HG03378 (cell line): ENCODE measurements at regions not wholly inside any gene's neighbourhood (a gene's known extent, or its start where the extent isn't known, plus 50 kb on each side); places are given as distances from the start of the nearest gene placed in this dataset.
A peak's percentile ranks its signal among the peaks of the same experiment; 100 is the strongest.

Experiments used
- ATAC-seq: cut with Tn5 transposase; IDR thresholded peaks from one replicate; pipeline ENCODE4 v1.9.1; 2021; ENCODE audit warnings: mild to moderate bottlenecking, moderate library complexity; ENCODE audit not compliant: unreplicated experiment

DNA sequence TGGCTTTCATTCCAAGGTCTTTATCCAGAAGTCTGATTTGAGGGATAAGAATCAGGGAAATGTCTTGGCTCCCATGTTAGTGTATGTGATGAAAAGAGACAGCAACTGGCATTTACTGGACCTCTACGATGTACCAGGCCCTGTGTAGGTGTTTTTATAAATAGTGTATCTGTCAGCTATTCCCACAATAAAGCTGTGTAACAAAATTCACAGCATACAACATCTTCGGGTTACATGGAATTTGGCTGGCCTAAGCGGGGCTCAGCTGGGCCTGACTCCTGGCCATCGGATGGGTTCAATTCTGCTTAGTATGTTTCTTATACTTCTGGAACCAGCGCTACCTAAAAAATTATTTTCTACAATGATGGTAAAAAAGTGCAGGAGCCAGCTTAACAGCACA is 128.2 kb downstream of the SNX5 start:
- ATAC-seq, result no peak

DNA sequence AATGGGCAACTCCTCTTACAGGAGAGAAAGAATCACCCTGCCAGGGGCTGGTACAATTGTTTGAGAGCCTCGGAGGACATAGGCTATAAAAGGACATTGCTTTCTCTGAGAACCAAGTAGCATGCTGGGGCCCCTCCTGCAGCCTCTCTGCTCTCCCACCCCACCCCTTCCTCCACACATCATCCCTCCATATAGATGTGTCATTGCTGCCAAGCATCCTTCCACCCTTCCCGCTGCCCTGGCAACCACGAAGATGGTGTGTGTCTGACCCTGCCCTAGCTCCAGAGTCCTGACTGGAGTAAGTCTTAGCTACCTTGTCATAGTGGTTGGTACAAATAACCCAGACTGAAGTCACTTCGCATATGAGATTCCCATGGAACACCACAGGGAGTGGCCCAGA is 129.7 kb downstream of the SNX5 start:
- ATAC-seq, result no peak

DNA sequence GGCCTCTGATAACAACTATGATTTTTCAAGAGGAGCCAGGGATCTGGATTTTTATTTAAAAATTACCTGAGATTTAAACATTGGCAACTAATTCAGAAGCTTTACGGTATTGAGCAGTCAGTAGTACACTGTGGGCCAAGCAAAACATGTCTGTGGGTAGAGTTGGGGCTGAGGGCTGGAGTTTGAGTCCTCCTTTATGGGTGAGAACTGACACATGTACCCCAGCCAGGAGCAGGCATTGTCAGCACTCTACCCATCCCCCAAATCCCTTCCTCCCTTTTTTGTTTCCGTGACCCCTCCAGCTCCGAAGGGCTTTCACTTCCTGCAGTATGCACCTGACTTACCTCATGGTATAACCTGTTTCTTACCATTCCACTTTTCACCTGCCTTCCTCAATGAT is 131.4 kb downstream of the SNX5 start:
- no peak for ATAC-seq

DNA sequence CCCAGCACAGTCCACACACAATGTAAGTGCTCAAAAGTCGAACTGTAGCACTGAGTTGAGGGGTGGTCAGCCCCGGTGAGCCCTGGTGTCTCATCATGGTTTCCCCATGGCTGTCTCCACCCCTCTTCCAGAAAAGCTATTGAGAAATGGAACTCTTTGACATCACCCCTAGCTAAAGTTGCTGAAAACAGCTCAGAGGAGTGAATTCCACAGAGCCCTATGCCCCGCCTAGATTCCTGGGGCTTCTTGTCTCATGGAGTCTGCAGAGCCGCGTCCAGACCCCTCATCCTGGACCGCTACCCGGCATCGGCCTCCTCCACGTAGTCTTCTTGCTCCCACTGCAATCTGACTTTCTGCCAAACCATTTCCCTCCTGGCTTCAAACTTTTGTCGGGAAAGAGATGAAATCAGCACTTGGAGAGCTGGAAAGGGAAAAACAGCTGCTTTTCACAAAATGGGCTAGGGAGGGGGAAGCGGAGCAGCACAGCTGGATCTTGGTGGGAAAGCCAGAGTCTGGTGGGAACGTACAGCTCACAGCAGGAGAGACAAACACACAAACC is 132.2 kb downstream of the SNX5 start:
- ATAC-seq, result no peak

DNA sequence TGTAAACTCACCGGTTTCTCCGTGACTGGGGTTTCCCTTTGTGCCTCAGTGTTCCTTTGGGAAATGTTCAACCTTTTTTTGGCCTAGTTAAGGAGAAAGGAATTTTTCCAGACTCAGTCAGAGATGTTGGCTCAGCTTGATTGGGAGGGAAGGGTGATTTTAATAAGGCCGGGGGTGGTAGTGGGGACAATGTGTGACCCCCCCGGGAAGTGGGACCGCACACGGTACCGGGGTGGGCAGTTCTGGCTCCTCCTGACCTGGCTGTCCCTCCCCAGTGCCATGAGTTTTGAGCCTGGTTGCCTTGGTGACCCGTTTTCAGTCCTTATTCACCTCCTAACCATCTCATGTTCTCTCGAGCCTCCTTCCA is 132.7 kb downstream of the SNX5 start:
- ATAC-seq, result no peak

DNA sequence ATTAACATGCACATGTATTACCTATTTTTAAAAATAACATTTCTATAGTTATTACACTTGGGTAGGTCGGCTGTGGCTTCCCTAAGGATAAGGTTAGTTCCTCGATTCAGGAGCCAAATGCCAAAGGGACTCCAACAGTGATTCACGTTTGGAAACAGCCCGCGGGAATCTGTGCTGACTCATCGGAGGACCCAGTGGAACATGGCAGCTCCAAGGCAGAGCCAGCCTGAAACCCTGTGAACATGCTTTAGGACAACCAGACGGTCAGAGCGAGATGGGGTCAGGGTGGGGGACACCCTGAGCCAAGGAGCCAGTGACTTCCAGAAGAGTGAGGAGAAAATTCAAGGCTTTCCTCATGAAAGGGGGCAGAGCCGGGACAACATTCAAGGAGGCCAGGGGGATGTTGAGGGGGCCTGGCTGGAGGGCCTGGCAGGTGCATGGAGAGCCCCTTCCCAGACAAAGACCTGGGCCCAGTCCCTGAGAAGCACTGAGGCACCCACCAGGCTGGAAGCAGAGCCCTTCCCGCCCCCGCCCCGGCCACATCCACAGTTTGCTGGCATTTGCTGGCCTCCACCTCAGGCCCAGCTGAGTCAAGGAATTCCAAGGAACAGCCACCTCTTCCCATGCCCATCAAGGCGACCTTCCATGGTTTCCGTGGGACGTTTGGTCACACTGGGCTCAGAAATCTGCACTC is 133.2 kb downstream of the SNX5 start:
- no peak for ATAC-seq

DNA sequence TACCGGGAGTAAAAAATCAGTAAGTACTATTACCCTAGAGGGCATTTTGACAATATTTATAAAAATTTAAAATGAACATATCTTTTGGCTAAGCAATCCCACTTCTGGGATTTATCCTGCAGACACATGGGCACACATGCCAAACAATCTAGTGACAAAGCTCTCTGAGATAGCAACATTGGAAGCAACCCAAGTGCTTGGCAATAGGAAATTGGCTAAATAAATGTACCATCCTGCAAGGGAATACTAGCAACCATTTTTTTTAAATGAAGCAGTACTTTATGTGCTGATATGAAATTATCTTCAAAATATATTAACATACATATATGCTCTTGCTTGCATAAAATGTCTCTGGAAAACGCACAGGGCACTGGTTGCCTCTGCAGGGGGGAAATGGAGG is 133.8 kb downstream of the SNX5 start:
- ATAC-seq, result no peak

DNA sequence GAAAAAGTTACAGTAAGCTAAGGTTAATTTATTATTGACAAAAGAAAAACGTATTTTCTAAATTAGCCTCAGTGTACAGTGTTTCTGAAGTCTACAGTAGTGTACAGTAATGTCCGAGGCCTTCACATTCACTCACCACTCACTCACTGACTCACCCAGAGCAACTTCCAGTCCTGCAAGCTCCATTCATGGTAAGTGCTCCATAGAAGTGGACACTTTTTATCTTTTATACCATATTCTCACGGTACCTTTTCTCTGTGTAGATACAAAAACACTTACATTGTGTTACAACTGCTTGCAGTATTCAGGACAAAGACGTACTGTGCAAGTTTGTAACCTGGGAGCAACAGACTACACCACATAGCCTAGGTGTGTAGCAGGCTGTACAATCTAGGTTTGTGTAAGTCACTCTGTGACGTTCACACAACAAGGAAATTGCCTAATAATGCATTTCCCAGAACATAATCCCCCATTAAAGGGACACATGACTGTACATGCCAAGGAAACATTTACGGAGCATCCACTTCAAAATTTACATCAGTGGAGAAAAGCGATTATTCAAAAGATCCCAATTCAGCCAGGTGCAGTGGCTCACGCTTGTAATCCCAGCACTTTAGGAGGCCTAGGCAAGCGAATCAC is 133.4 kb downstream of the BANF2 start:
- no peak for ATAC-seq

DNA sequence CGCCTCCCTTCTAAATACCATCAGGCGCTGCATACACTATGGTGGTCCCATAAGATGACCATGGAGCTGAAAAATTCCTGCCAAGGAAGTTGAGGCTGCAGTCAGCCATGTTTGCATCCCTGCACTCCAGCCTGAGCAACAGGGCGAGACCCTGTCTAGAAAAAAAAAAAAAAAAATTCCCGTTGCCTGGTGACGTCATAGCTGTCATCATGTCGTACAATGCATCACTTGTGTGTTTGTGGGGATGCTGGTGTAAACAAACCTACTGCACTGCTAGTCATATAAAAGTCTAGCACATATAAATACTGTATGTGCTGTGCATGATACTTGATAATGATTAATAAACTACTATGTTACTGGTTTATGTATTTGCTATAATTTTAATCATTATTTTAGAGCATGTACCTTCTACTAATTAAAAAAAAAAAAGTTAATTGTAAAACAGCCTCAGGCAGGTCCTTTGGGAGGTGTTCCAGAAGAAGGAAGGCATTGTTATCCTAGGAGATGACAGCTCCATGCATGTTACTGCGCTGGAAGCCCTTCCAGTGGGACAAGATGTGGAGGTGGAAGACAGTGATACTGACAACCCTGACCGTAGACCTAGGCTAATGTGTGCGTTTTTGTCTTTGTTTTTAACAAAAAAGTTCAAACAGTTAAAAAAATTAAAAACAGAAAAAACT is 132.6 kb downstream of the BANF2 start:
- ATAC-seq, result no peak

DNA sequence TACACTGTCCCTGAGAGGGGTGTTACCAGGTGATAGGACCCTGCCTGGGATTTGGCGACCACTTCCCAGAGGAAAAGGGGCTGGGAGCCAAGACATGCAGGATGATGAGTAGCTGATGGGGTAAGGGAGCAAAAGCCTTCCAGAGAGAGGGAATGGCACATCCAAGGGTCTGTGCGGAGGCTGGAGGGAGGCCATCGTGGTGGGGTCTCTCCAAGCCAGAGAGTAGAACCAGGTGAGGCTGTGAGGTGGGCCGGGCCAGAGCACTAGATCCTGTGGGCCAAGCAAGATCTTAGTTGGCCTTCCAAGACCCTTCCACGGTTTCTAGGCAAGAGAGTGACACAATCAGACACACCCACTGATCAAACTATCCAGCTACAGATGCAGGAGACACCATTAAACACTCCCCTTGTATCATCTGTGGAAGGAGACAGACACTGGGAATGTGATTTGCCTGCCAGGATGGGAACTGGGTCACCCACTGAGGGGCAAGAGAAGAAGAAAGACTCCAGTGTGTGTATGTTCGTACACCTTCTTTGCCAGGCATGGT is 128.9 kb downstream of the BANF2 start:
- no peak for ATAC-seq

DNA sequence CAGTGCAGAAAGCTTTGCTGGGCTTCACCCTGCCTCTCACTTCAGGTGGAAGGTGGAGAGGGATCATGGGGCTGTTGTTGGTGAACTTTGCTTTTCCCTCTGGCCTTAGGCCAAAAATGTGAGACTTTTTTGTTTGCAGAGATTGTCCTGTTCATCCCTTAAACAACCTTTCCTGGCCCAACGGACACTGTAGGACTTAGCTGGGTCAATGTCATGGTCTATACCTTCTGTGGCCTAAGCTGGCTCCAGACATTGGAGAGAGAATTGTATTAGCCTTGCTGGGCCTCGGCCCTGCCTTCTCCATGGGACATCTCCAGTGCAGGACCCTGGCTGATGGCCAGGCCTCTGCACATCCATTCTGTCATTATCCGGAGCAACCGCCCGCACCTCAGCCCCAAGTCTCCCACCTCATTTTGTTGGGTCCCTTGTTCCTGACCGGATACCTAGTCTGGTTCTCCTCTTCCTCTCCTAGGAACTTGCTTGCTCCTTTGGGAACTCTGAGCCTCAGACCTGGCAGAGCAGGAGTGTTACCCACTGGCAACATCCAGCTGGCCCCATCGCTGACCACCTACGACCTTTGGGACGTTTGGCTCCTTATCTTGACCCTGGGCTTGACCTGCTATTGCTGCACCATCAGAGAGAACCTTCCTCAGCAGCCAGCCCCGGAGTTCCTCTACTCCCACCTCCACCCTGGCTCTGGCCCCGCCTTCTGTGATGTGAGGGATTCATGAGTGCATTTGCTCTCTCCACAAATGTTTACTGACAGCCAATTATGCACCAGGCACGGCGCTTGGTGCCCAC is 128.2 kb downstream of the BANF2 start:
- no peak for ATAC-seq

DNA sequence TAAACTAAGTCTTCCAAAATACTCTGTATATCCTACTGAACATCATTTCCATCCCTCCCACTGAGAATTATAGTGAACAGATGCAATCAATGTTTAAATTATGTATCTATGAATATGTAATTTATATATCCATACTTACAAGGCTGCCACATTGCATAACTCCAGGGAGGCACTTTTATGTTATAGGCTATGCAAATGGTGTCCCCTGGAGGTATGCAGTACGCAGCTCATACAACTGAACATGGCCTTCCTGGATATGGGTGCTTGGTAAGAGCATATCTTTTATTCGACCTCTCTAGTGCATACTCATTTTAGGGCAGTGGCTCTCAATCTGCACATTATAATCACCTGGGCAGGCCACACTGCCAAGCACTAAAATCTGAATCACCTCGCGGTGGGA is 127.3 kb downstream of the BANF2 start:
- ATAC-seq, result no peak

DNA sequence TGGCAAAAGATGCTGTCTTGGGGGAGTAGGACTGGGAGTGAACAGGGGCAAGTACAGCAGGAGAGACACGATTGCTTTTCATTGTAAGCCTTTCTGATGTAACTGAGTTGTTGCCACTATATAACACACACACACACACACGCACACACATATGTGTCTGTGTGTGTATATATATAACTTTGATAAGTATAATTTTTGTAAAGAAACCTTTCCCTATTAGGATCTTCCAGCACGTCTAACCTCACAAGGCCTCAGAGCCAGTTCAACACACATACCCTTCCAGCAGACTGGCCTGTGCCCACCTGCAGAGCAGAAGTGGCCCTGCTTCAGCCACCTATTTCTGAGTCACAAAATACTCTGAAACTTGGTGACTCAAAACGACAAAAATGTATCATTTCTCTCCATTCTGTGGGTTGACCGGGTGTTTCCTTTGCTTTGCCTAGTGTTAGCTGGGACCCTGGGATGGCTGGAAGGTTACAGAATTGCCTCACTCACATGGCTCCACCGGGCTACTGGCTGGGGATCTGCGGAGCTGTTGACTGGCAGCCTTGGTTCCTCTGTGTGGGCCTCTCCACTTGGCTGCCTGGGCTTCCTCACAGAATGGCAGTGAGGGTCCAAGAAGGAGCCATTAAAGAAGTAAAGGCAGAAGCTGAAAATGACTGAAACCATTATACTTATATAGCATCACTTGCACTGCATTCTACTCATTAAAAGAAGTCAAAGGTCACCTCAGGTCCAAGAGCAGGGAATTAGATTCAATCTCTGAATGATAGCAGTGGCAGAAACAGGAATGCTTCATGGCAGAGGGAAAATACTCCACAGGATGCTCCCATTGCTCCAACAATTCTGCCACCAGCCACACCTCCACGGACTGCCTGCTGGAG is 126.4 kb downstream of the BANF2 start:
- ATAC-seq, result peak; percentile 98

DNA sequence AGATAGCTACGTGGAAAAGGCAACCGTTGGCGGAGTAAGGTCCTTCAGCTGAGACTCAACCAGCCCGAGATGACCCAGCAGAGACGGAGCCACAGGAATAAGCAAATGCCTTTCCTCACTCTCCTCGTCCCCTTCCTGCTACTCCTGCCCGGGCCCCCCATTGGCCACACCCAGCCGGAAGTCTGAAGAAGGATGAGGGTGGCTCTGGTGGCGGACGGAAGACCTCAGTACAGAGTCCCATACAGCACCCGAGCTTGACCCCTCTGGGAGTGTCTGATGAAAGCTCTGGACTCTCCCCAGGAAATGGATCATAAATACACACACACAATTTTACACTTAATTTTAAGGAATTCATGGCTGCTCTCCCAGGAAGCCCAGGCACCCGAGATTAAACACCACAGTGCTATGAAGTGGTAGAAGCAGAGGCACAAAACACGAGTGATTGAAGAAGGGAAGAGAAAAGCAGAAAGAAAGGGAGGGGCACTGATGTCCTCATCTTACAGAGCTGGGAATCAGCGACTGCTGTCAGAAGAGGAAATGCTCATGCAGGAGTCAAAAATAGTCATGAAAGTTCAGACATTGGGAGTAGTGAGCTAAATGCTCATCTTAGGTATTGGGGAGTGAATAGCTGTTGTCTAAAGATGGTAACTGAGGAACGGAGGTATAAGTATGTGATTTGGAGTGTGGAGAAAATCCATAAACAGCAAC is 125.6 kb downstream of the BANF2 start:
- no peak for ATAC-seq

DNA sequence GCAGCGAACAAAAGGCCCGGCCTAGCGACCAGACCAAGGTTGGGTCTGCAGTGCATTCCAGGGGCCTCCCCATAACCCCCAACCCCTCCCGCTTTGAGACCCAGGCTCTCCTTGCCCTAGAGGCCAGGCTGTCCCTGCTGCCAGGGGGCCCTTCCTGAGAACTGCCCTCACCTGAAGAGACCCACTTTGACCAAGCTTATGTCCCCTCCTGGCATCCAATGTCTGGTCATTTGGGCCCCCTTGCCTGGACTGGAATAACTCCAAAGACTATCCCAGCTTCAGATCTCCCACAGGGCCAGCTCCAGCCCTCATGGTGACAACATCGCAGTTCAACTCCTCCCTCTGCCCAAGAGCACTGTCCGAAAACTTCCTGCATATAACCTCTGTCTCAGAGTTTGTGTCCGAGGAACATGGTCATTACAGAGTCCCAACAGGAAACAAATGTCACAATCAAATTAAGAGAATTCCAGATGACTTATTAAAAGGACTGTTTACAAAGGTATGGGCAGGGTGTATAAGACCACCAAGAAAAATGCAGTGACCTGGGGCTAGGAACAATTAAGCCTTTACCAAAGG is 125.0 kb downstream of the BANF2 start:
- no peak for ATAC-seq

DNA sequence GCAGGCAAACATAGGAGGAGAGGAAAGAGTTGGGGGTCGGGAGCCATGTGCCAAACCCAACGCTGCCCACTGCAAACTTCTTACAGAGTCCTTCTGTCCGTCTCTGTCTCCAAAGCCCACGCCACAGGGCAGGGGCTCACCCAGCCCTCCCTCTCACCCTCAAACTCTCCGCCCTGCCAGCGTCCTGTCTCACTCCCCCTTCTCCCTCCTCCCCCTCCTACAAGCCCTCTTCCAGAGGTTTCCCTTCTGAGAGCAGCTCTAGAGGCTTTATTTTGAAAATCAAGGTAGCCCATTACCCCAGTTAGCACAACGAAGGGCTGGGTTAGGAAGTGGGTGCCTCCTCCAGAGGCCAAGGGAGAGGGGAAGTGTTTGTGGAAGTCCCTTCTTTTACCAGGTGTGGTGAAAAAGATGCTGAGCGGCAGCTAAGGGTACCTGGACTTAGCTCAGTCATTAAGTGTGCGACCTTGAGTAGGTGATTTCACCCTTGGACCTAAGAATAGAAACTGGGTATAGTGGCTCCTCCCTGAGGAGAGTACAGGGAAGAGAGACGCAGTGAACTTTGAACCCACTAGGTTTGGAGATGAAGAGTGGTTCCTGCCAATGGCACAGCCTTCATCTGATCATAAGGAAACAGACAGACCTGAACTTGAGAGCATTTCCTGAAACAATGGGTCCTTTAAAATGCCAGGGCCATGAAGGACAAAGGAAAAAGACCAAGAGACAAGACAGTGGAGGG is 123.8 kb downstream of the BANF2 start:
- no peak for ATAC-seq

DNA sequence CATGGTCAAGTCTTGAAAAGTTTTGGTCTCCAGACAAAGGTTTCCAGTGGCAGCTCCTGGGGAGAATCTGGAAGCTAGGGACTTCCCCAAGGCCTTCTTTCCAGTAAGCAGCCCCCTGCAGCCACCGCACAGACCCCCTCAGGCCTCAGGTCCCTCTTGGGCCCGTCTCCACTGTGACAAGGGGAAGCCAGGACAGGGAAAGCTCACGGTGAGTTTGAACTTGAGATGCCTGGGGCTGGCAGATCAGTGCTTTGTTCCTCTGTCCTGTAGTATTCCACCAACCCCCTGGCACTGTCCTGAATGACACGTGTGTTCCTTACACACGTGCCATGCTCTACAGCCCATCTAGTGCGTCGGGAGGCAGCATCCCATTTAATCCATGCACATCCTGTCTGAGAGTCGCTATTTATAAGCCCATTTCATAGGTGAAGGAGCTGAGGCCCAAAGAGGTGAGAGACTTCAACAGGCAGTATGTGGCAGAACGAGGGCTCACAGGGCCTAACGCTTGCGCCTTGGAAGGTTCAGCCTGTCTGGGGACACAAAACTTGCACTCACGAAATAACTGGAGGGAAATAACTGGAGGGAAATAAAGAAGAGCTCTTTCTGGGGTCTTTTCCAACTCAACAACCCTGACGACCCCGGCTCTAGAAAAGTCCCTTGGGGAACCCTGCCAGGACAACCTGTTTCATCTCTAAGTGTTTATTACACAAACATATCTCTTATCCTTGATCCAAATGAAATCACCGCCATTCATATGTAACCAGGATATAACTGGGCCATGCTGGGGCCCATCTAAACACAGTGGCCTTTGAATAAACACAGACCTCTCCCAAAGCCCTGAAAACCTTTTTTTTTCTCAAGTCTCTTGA is 123.0 kb downstream of the BANF2 start:
- ATAC-seq, result no peak
